H9 (cell line): ENCODE measurements at regions not wholly inside any gene's neighbourhood (a gene's known extent, or its start where the extent isn't known, plus 50 kb on each side); places are given as distances from the start of the nearest gene placed in this dataset.

ENCODE experiments used
- DNase-seq: peaks from one replicate; pipeline ENCODE4 v3.0.0-alpha.2; 2017
- H2AFZ ChIP-seq: one replicate; pipeline ENCODE4 v1.6.1; 2013; ENCODE audit warnings: mild to moderate bottlenecking, low read length, control low read depth, moderate library complexity
- H2AK5ac ChIP-seq: 2 replicates; pipeline ENCODE4 v1.6.1; 2013; ENCODE audit warnings: low read length, control low read depth, mixed read lengths; ENCODE audit not compliant: insufficient read length
- H2BK120ac ChIP-seq: one replicate; pipeline ENCODE4 v1.6.1; 2013; ENCODE audit warnings: low read depth, mild to moderate bottlenecking, low read length, control low read depth, inconsistent platforms; ENCODE audit not compliant: poor library complexity, severe bottlenecking
- H2BK12ac ChIP-seq: 2 replicates; pipeline ENCODE4 v1.6.1; 2013; ENCODE audit warnings: low read length, control low read depth, mixed read lengths, low read depth; ENCODE audit not compliant: insufficient read length
- H2BK15ac ChIP-seq: 2 replicates; pipeline ENCODE4 v1.6.1; 2013; ENCODE audit warnings: low read depth, low read length, control low read depth
- H2BK20ac ChIP-seq: one replicate; pipeline ENCODE4 v1.6.1; 2013; ENCODE audit warnings: low read depth, mild to moderate bottlenecking, low read length, control low read depth, inconsistent platforms; ENCODE audit not compliant: poor library complexity, severe bottlenecking
- H2BK5ac ChIP-seq: 2 replicates; pipeline ENCODE4 v1.6.1; 2013; ENCODE audit warnings: low read length, control low read depth, mixed read lengths; ENCODE audit not compliant: insufficient read length
- H3K14ac ChIP-seq: 2 replicates; pipeline ENCODE4 v1.6.1; 2013; ENCODE audit warnings: low read length, control low read depth; ENCODE audit not compliant: insufficient read depth
- H3K18ac ChIP-seq: 2 replicates; pipeline ENCODE4 v1.6.1; 2013; ENCODE audit warnings: low read depth, mild to moderate bottlenecking, mixed read lengths, low read length, control low read depth; ENCODE audit not compliant: insufficient read length
- H3K23ac ChIP-seq: 2 replicates; pipeline ENCODE4 v1.6.1; 2013; ENCODE audit warnings: low read length, control low read depth, mixed read lengths, low read depth; ENCODE audit not compliant: insufficient read length
- H3K23me2 ChIP-seq: 2 replicates; pipeline ENCODE4 v1.6.1; 2013; ENCODE audit warnings: low read depth, mild to moderate bottlenecking, mixed read lengths, low read length, control low read depth; ENCODE audit not compliant: insufficient read length, poor library complexity, severe bottlenecking
- H3K27ac ChIP-seq: 2 replicates; pipeline ENCODE4 v1.5.1; 2013; ENCODE audit warnings: low read length, control low read depth, mixed read lengths, low read depth; ENCODE audit not compliant: insufficient read length
- H3K27me3 ChIP-seq: 2 replicates; pipeline ENCODE4 v1.6.1; 2013; ENCODE audit warnings: low read length, control low read depth, inconsistent platforms; ENCODE audit not compliant: insufficient read depth
- H3K4ac ChIP-seq: 2 replicates; pipeline ENCODE4 v1.6.1; 2013; ENCODE audit warnings: low read depth, mild to moderate bottlenecking, control low read depth, inconsistent platforms, low read length, moderate library complexity
- H3K4me1 ChIP-seq: 2 replicates; pipeline ENCODE4 v1.6.1; 2013; ENCODE audit warnings: low read length, control low read depth, inconsistent platforms; ENCODE audit not compliant: insufficient read depth
- H3K4me2 ChIP-seq: 2 replicates; pipeline ENCODE4 v1.6.1; 2013; ENCODE audit warnings: low read length, control low read depth, mixed read lengths; ENCODE audit not compliant: insufficient read length, insufficient read depth
- H3K56ac ChIP-seq: 2 replicates; pipeline ENCODE4 v1.6.1; 2013; ENCODE audit warnings: low read depth, mild to moderate bottlenecking, mixed read lengths, low read length, control low read depth; ENCODE audit not compliant: insufficient read length
- H3K79me1 ChIP-seq: 2 replicates; pipeline ENCODE4 v1.6.1; 2013; ENCODE audit warnings: low read depth, mild to moderate bottlenecking, moderate library complexity, low read length, control low read depth, inconsistent platforms; ENCODE audit not compliant: insufficient read depth, poor library complexity, severe bottlenecking
- H3K79me2 ChIP-seq: 2 replicates; pipeline ENCODE4 v1.6.1; 2013; ENCODE audit warnings: low read length, control low read depth, inconsistent platforms; ENCODE audit not compliant: insufficient read depth
- H3K9ac ChIP-seq: 2 replicates; pipeline ENCODE4 v1.6.1; 2013; ENCODE audit warnings: low read length, control low read depth, mixed read lengths; ENCODE audit not compliant: insufficient read length; ENCODE audit errors: extremely low read depth
- H3K9me3 ChIP-seq: one replicate; pipeline ENCODE4 v1.6.1; 2013; ENCODE audit warnings: low read depth, low read length, inconsistent platforms; ENCODE audit not compliant: control insufficient read depth
- H3T11ph ChIP-seq: one replicate; pipeline ENCODE4 v1.6.1; 2013; ENCODE audit warnings: mild to moderate bottlenecking, low read length, control low read depth, inconsistent platforms
- H4K20me1 ChIP-seq: one replicate; pipeline ENCODE4 v1.6.1; 2013; ENCODE audit not compliant: control insufficient read depth, insufficient read length, insufficient read depth
- H4K5ac ChIP-seq: 2 replicates; pipeline ENCODE4 v1.6.1; 2013; ENCODE audit warnings: low read depth, mild to moderate bottlenecking, mixed read lengths, low read length, control low read depth; ENCODE audit not compliant: insufficient read length
- H4K8ac ChIP-seq: replicated peaks from 2 replicates; pipeline ENCODE4 v1.6.1; 2013; ENCODE audit warnings: low read length, control low read depth, mixed read lengths, low read depth; ENCODE audit not compliant: insufficient read length
- H4K91ac ChIP-seq: 2 replicates; pipeline ENCODE4 v1.6.1; 2013; ENCODE audit warnings: low read depth, mild to moderate bottlenecking, moderate library complexity, mixed read lengths, low read length, control low read depth; ENCODE audit not compliant: insufficient read length
- H3K27ac Mint-ChIP-seq, 3 experiments: 2 replicates in 2 of 3; 3 replicates in 1 of 3; pipeline ENCODE4 v1.8.0; 2020 to 2021; ENCODE audit warnings: mixed read lengths in 3 of 3, mild to moderate bottlenecking in 1 of 3, moderate library complexity in 1 of 3
- H3K27me3 Mint-ChIP-seq: 2 replicates; pipeline ENCODE4 v1.8.0; 2021; ENCODE audit warnings: low read depth, mild to moderate bottlenecking, moderate library complexity, mixed read lengths
- H3K36me3 Mint-ChIP-seq, 3 experiments: 2 replicates in 2 of 3; 3 replicates in 1 of 3; pipeline ENCODE4 v1.8.0; 2020 to 2021; ENCODE audit warnings: low read depth in 3 of 3, mixed read lengths in 3 of 3; ENCODE audit not compliant: insufficient read depth in 1 of 3
- H3K4me1 Mint-ChIP-seq, 2 experiments: 2 replicates each; pipeline ENCODE4 v1.8.0; 2020; ENCODE audit warnings: mixed read lengths in 2 of 2
- H3K4me3 Mint-ChIP-seq, 2 experiments: 2 replicates in 1 of 2; 3 replicates in 1 of 2; pipeline ENCODE4 v1.8.0; 2020 to 2021; ENCODE audit warnings: mild to moderate bottlenecking in 2 of 2, mixed read lengths in 2 of 2, moderate library complexity in 1 of 2
- H3K9me3 Mint-ChIP-seq, 2 experiments: 2 replicates in 1 of 2; 3 replicates in 1 of 2; pipeline ENCODE4 v1.8.0; 2020; ENCODE audit warnings: mild to moderate bottlenecking in 2 of 2, mixed read lengths in 2 of 2, moderate library complexity in 1 of 2
- WGBS: extraction: QIAGEN DNeasy Blood & Tissue Kit; methylation state at CpG from one replicate; pipeline ENCODE4 v1.1.7; 2013; ENCODE audit warnings: missing lambda C conversion rate, low lambda C conversion rate, mixed read lengths; ENCODE audit not compliant: insufficient read length; ENCODE audit errors: extremely low coverage; 5-methylcytosine and 5-hydroxymethylcytosine counted together
- TF ChIP-seq, protein P1 (sequence below): fragments of 200-600 bp; sonication (generic); conservative IDR thresholded peaks from 3 replicates; pipeline ENCODE4 v1.8.0; 2021; ENCODE audit warnings: antibody characterized with exemption, mild to moderate bottlenecking

DNA sequence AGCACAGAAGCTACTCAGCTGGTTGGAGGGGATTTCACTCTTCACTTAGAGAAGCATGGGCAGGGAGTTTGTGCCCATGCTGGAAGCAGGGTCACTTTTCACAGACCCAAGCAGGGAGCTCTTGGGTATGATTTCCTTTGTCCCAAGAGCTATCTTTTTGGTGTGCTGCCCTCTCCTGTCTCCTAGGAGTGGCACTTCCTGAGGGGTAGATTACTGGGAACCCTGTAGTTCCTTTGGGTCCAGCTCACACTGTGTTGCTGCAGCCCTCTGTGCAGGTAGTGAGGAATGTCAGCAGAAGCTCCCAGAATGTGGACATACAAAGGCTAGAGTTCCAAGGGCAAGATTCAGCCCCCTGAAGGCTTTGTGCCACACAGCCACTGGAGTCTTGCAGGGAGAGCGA, 537.1 kb upstream of the ANO3 start:
- H4K5ac ChIP-seq: no peak overlapping the region
- H3K18ac ChIP-seq: no peak overlapping the region
- no peak overlapping the region for H2BK120ac ChIP-seq
- no peaks in the 10 kb centered on the region for H3K79me1 ChIP-seq
- no peaks in the 10 kb centered on the region for H3K27me3 ChIP-seq
- Mint-ChIP-seq H3K4me3 (no peak overlapping the region), H3K4me1 (no peaks in the 10 kb centered on the region), H3K36me3 (no peaks in the 10 kb centered on the region; a peak in 1 of 7 replicates), H3K27me3 (no peaks in the 10 kb centered on the region), H3K9me3 (no peaks in the 10 kb centered on the region), H3K27ac (peak overlapping the region in 1 of 3 experiments; percentile 48; a peak in 1 of 7 replicates)
- no peak overlapping the region for H2BK12ac ChIP-seq
- no peak overlapping the region for H3K4me2 ChIP-seq
- H4K8ac ChIP-seq: no peak overlapping the region
- WGBS: no CpG with 5 or more reads among the region's 1 CpG
- no peaks in the 10 kb centered on the region for H3K79me2 ChIP-seq
- no peaks in the 10 kb centered on the region for H3K4me1 ChIP-seq
- no peaks in the 10 kb centered on the region for H4K20me1 ChIP-seq
- H3K23ac ChIP-seq: no peak overlapping the region
- H3K23me2 ChIP-seq: no peaks in the 10 kb centered on the region
- no peak overlapping the region for H3K27ac ChIP-seq
- H2AK5ac ChIP-seq: no peak overlapping the region
- no peak overlapping the region for H3K14ac ChIP-seq
- no peak overlapping the region for H3K9ac ChIP-seq
- no peak overlapping the region for H2BK5ac ChIP-seq
- H3T11ph ChIP-seq: no peak overlapping the region
- no peak overlapping the region for H2AFZ ChIP-seq
- no peak overlapping the region for H2BK15ac ChIP-seq
- TF ChIP-seq, protein P1, sequence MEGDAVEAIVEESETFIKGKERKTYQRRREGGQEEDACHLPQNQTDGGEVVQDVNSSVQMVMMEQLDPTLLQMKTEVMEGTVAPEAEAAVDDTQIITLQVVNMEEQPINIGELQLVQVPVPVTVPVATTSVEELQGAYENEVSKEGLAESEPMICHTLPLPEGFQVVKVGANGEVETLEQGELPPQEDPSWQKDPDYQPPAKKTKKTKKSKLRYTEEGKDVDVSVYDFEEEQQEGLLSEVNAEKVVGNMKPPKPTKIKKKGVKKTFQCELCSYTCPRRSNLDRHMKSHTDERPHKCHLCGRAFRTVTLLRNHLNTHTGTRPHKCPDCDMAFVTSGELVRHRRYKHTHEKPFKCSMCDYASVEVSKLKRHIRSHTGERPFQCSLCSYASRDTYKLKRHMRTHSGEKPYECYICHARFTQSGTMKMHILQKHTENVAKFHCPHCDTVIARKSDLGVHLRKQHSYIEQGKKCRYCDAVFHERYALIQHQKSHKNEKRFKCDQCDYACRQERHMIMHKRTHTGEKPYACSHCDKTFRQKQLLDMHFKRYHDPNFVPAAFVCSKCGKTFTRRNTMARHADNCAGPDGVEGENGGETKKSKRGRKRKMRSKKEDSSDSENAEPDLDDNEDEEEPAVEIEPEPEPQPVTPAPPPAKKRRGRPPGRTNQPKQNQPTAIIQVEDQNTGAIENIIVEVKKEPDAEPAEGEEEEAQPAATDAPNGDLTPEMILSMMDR: peak; percentile 37; the same call in 2 of the 3 replicates
- H2BK20ac ChIP-seq: no peak overlapping the region
- peak; percentile 45 for DNase-seq
- no peak overlapping the region for H4K91ac ChIP-seq
- H3K9me3 ChIP-seq: no peaks in the 10 kb centered on the region
- H3K4ac ChIP-seq: no peak overlapping the region
- no peak overlapping the region for H3K56ac ChIP-seq
